Neural progenitor cell (in vitro differentiated cells): ENCODE measurements at regions not wholly inside any gene's neighbourhood (a gene's known extent, or its start where the extent isn't known, plus 50 kb on each side); places are given as distances from the start of the nearest gene placed in this dataset.

Experiments
- CTCF ChIP-seq: fragments of 200-600 bp; sonication (generic); IDR thresholded peaks from 2 replicates; pipeline ENCODE4 v1.5.1; 2017; ENCODE audit warnings: antibody characterized with exemption, mild to moderate bottlenecking
- EZH2 ChIP-seq: fragments of 200-600 bp; sonication (generic); IDR thresholded peaks from 2 replicates; pipeline ENCODE4 v1.6.1; 2017; ENCODE audit warnings: antibody characterized with exemption, mild to moderate bottlenecking, moderate library complexity

GRCh38 chr21:17119466-17120297, 393.2 kb upstream of the CXADR start:
- no peak for TF ChIP-seq CTCF
- TF ChIP-seq EZH2 = no peak
